K562 (cell line): ENCODE measurements at regions not wholly inside any gene's neighbourhood (a gene's known extent, or its start where the extent isn't known, plus 50 kb on each side); places are given as distances from the start of the nearest gene placed in this dataset.
"Not testable (repeated sequence)": the region's sequence is repeated elsewhere in the genome, so short reads cannot be mapped to it uniquely, and the experiment has no call there.

Experiments used
- NFXL1 ChIP-seq: fragments of 450-650 bp; formaldehyde crosslinking; IDR thresholded peaks from 2 replicates; pipeline ENCODE4 v1.4.0; 2021; ENCODE audit warnings: mild to moderate bottlenecking
- POLR2A ChIP-seq: fragments of 450-650 bp; conservative IDR thresholded peaks from 2 replicates; pipeline ENCODE4 v1.6.1; 2016
- RCOR1 ChIP-seq, 2 experiments: IDR thresholded peaks; 2 replicates each; pipeline ENCODE4 v1.6.1; 2012; ENCODE audit warnings: low read depth in 2 of 2, low read length in 2 of 2, borderline replicate concordance in 1 of 2, improper control_type of control experiment in 1 of 2
- ZNF324 ChIP-seq: fragments of 250-450 bp; sonication (Bioruptor Pico); IDR thresholded peaks from 2 replicates; pipeline ENCODE4 v1.4.0; 2020; ENCODE audit warnings: mild to moderate bottlenecking
- ZNF696 ChIP-seq: fragments of 250-450 bp; sonication (Bioruptor Pico); conservative IDR thresholded peaks from 2 replicates; pipeline ENCODE4 v1.4.0; 2020; ENCODE audit warnings: mild to moderate bottlenecking, moderate library complexity
- ZZZ3 ChIP-seq: fragments of 450-650 bp; IDR thresholded peaks from 2 replicates; pipeline ENCODE4 v1.6.1; 2016; ENCODE audit warnings: antibody characterized with exemption, mild to moderate bottlenecking, moderate library complexity

GRCh38 chr7:81141257-81142205, 222.7 kb upstream of the SEMA3C start:
- not testable (repeated sequence) for TF ChIP-seq ZNF324; NFXL1 (CRISPR knock-in tag); ZZZ3; ZNF696 (CRISPR knock-in tag); RCOR1 (IDR thresholded peaks at IDR 0.05; ENCODE audit: borderline replicate concordance in 1 of 2, low read depth in 2 of 2, low read length in 2 of 2); POLR2A
